ENCODE measurements at regions not wholly inside any gene's neighbourhood (a gene's known extent, or its start where the extent isn't known, plus 50 kb on each side); places are given as distances from the start of the nearest gene placed in this dataset.

DNA sequence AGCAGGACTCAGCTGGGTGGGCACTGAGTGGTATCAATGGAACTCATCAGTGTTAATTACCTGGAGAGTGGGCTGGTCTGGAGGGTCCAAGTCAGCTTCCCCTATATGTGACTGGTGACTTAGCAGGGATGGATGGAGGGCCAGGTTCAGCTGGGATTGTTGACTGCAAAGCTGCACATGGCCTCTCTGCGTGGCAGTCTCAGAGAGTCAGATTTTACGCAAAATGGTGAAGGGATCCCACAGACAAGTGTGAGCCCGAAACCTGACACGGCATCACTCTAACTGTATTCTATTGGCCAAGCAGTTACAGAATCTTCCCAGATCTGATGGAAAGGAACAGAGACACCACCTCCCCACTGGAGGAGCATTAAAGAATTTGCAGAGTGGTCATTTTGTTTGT, 716.0 kb upstream of the TBX3 start:
- TF ChIP-seq, protein P1, sequence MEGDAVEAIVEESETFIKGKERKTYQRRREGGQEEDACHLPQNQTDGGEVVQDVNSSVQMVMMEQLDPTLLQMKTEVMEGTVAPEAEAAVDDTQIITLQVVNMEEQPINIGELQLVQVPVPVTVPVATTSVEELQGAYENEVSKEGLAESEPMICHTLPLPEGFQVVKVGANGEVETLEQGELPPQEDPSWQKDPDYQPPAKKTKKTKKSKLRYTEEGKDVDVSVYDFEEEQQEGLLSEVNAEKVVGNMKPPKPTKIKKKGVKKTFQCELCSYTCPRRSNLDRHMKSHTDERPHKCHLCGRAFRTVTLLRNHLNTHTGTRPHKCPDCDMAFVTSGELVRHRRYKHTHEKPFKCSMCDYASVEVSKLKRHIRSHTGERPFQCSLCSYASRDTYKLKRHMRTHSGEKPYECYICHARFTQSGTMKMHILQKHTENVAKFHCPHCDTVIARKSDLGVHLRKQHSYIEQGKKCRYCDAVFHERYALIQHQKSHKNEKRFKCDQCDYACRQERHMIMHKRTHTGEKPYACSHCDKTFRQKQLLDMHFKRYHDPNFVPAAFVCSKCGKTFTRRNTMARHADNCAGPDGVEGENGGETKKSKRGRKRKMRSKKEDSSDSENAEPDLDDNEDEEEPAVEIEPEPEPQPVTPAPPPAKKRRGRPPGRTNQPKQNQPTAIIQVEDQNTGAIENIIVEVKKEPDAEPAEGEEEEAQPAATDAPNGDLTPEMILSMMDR (IDR thresholded peaks at IDR 0.05; ENCODE audit: low read depth, low read length) = no peak
- no peak overlapping the region for H3K4me3 ChIP-seq (ENCODE audit: low read depth, low read length)
- no peak for DNase-seq (ENCODE audit: low read depth, low spot score)
- in situ Hi-C loops (cut with HindIII; ENCODE audit: low sequenced_read_pairs) = no loop called here

DNA sequence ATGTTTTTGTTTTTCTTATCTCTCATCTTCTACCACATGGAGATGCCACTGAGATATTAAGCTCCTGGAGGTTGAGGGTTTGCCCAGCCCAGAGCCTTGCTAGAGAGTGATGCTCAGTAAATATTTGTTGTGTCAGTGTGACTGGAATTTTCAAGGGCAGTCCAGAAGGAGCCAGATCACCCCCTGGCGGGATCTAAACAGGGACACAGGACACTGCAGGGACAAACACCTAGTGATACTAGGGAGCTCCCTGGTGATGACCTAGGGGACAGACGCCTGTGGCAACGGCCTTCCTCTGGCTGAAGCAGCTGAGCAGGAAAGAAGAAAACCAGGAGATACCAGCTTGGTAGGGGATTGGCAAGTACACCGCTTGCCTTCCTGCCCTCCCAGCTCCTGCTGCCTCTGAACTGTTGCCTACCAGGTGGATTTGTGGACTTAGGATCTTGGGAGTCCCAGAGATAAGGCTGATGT, 714.4 kb upstream of the TBX3 start:
- DNase-seq (ENCODE audit: low read depth, low spot score) = no peak
- TF ChIP-seq, protein P1 (IDR thresholded peaks at IDR 0.05; ENCODE audit: low read depth, low read length) = no peak
- no peak overlapping the region for H3K4me3 ChIP-seq (ENCODE audit: low read depth, low read length)
- in situ Hi-C loops (cut with HindIII; ENCODE audit: low sequenced_read_pairs) = no loop called here

DNA sequence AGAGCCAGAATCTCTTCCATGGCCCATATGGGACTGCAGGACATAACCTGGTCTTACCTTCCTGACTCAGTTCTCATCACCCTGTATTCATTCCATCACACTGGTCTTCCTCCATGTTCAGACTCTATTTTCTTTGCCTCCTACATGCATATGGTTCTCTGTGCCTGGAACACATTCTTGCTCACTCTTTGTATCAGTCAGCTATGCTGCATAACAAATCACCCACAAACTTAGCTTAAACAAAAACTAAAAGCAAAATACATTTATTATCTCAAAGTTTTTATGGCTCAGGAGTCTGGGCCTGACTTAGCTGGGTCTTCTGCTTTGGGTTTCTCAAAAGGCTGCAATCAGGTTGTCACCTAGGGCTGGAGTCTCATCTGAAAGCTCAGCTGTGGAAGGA, 712.6 kb upstream of the TBX3 start:
- in situ Hi-C loops (cut with HindIII; ENCODE audit: low sequenced_read_pairs) = no loop called here

DNA sequence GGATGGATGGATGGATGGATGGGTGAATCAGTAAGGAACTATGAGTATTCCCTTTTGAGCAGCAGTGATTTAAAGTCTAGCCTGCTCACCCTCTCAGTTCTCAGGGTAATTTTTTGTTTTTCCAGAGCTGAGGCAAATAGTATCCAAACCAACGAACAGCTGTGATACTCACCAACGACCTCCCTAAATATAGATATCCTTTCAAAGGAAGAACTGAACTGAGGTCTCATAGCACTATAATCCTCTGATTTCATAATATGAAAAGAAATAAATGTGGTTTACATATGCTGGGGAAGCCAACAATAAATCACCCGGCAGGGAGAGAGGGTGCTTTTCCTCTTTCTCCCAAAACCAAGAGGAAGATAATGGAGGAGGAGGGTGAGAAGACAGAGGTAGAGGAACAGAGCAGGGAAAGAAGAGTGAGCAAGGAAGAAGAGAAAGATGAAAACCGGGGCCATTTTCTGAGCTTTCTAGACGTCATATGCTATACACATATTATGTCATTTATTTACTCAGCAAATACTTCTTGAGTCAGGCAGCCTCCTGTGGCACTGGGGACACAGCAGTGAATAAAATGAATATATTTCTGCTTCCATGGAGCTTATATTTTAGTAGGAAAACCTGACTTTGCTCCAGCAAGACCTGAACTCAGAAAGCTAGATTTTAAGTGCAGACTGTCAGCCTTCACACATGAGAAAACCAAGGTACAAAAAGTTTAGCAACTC, 710.7 kb upstream of the TBX3 start:
- no peak overlapping the region for H3K4me3 ChIP-seq (ENCODE audit: low read depth, low read length)
- TF ChIP-seq, protein P1 (IDR thresholded peaks at IDR 0.05; ENCODE audit: low read depth, low read length) = no peak
- in situ Hi-C loops (cut with HindIII; ENCODE audit: low sequenced_read_pairs) = no loop called here
- no peak for DNase-seq (ENCODE audit: low read depth, low spot score)

More for the DNA sequence above, 712.6 kb upstream of the TBX3 start:
- no peak overlapping the region for H3K4me3 ChIP-seq (ENCODE audit: low read depth, low read length)
- no peak for DNase-seq (ENCODE audit: low read depth, low spot score)
- TF ChIP-seq, protein P1 (IDR thresholded peaks at IDR 0.05; ENCODE audit: low read depth, low read length) = no peak

DNA sequence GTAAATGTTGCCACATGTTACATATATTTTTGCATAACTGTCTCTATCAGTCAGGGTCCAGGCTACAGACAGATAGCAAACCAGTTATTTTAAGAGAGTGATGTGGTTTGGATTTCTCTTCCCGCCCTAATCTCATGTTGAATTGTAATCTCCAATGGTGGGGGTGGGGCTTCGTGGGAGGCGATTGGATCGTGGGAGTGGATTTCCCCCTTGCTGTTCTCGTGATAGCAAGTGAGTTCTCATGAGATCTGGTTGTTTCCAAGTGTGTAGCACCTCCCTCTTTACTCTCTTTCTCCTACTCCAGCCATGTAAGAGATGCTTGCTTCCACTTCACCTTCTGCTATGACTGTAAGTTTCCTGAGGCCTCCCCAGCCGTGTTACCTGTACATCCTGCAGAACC, 704.2 kb upstream of the TBX3 start:
- no peak for DNase-seq (ENCODE audit: low read depth, low spot score)
- in situ Hi-C loops (cut with HindIII; ENCODE audit: low sequenced_read_pairs) = no loop called here
- TF ChIP-seq, protein P1 (IDR thresholded peaks at IDR 0.05; ENCODE audit: low read depth, low read length) = no peak
- no peak overlapping the region for H3K4me3 ChIP-seq (ENCODE audit: low read depth, low read length)

DNA sequence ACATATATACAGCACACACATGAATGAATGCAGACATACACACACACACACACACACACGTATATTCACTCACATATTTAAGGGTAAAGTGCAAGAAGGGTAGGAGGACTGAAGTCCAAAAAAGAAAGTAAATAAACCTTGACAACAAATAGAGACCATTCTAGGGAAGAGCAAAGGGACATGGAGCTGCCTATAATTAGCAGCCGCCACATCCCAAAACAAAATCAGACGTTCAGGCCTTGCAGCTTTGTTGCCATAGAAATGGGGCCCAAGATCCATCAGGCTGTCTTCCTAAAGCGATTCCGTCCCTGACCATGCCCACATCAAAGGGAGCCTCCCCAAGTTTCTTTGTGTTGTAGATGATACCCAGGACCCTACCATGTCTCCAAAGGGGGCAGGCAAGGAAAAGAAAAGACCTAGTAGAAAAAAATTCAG, 703.5 kb upstream of the TBX3 start:
- TF ChIP-seq, protein P1 (IDR thresholded peaks at IDR 0.05; ENCODE audit: low read depth, low read length) = no peak
- in situ Hi-C loops (cut with HindIII; ENCODE audit: low sequenced_read_pairs) = no loop called here
- no peak for DNase-seq (ENCODE audit: low read depth, low spot score)
- no peak overlapping the region for H3K4me3 ChIP-seq (ENCODE audit: low read depth, low read length)

Measured in astrocyte of the spinal cord (primary cell).